Body of pancreas (tissue), 4 donors: ENCODE measurements at regions not wholly inside any gene's neighbourhood (a gene's known extent, or its start where the extent isn't known, plus 50 kb on each side); places are given as distances from the start of the nearest gene placed in this dataset.
A peak's percentile ranks its signal among the peaks of the same experiment; 100 is the strongest.

Source experiments
- ATAC-seq: fragments of 150-250 bp; one replicate; pipeline ENCODE4 v1.9.1; 2016
- DNase-seq, 4 donors: peaks; one replicate each; pipeline ENCODE4 v3.0.0-alpha.2; 2019
- H3K27ac ChIP-seq, 4 donors: fragments of 200-600 bp; sonication (generic); 1 replicate in 3 of 4; 2 replicates in 1 of 4; pipeline versions ENCODE4 v1.5.1 to v1.6.1; 2016 to 2019; ENCODE audit warnings: mild to moderate bottlenecking in 1 of 4, mixed read lengths in 1 of 4, moderate library complexity in 1 of 4
- H3K27me3 ChIP-seq, 2 donors: fragments of 200-600 bp; sonication (generic); one replicate each; pipeline ENCODE4 v1.6.0; 2016; ENCODE audit warnings: mild to moderate bottlenecking in 1 of 2
- H3K36me3 ChIP-seq, 2 donors: fragments of 200-600 bp; sonication (generic); replicated peaks in 1 of 2; 2 replicates each; pipeline ENCODE4 v1.5.1; 2016; ENCODE audit warnings: low read depth in 2 of 2; ENCODE audit not compliant: insufficient read depth in 1 of 2
- H3K4me1 ChIP-seq: fragments of 200-600 bp; sonication (generic); one replicate; pipeline ENCODE4 v1.6.0; 2016
- H3K4me3 ChIP-seq, 2 donors: fragments of 200-600 bp; sonication (generic); 1 replicate in 1 of 2; 2 replicates in 1 of 2; pipeline ENCODE4 v1.5.1; 2016 to 2019
- H3K9me3 ChIP-seq, 3 donors: fragments of 200-600 bp; sonication (generic); 1 replicate in 2 of 3; 2 replicates in 1 of 3; pipeline ENCODE4 v1.5.1; 2016
- CTCF ChIP-seq, 7 experiments: fragments of 450-650 bp in 4 of 7; fragments of 200-600 bp in 3 of 7; sonication (generic) in 3 of 7; IDR thresholded peaks; one replicate each; pipeline ENCODE4 v1.5.1; 2016 to 2019; ENCODE audit warnings: antibody characterized with exemption in 7 of 7
- POLR2A ChIP-seq, 3 donors: fragments of 450-650 bp; IDR thresholded peaks; one replicate each; pipeline ENCODE4 v1.6.1; 2016; ENCODE audit warnings: antibody characterized with exemption in 3 of 3, mild to moderate bottlenecking in 2 of 3
- WGBS, 2 donors: methylation state at CpG; one replicate each; pipeline ENCODE4 v1.1.5; 2017; 5-methylcytosine and 5-hydroxymethylcytosine counted together
- intact Hi-C: fragments of 100-400 bp; cut with DNase I; formaldehyde crosslinking; loops from one replicate; pipeline ENCODE4 v1.15.1; 2023

GRCh38 chr13:40484101-40484800 is 182.2 kb downstream of the FOXO1 start:
- no peaks in the 10 kb centered on the region for H3K27me3 ChIP-seq
- no peaks in the 10 kb centered on the region for H3K9me3 ChIP-seq
- WGBS, 2 donors, result 72 to 79% methylated on average over 14 of the region's 14 CpGs
- no peak overlapping the region for H3K4me3 ChIP-seq
- no peak overlapping the region for H3K27ac ChIP-seq
- intact Hi-C loops, result no loop called here
- DNase-seq, result no peak
- no peaks in the 10 kb centered on the region for H3K36me3 ChIP-seq
- ATAC-seq, result no peak
- no peak for TF ChIP-seq POLR2A (IDR thresholded peaks at IDR 0.05)
- no peak for TF ChIP-seq CTCF (IDR thresholded peaks at IDR 0.05)
- H3K4me1 ChIP-seq, result peaks cover 26% of the 10 kb centered on the region

- Histone ChIP-seq H3K9me3 (no peaks in the 10 kb centered on the region), H3K36me3 (no peaks in the 10 kb centered on the region), H3K27me3 (no peaks in the 10 kb centered on the region), H3K4me3 (no peak overlapping the region), H3K4me1 (peaks cover 19% of the 10 kb centered on the region), H3K27ac (no peak overlapping the region)
- 54 to 72% methylated on average over 7 of the region's 7 CpGs for WGBS, 2 donors
- intact Hi-C loops, result no loop called here
- peak; percentile 58 to 86 (median 78) for DNase-seq
- peak; percentile 66 for ATAC-seq
- TF ChIP-seq CTCF (IDR thresholded peaks at IDR 0.05) (peak in 1 of 7 experiments; percentile 22), POLR2A (IDR thresholded peaks at IDR 0.05) (no peak)
Measured at GRCh38 chr13:40484974-40485373, 181.5 kb downstream of the FOXO1 start.

- no peak for ATAC-seq
- no peak for TF ChIP-seq CTCF (IDR thresholded peaks at IDR 0.05)
- no peak for TF ChIP-seq POLR2A (IDR thresholded peaks at IDR 0.05)
- no peaks in the 10 kb centered on the region for H3K27me3 ChIP-seq
- no peaks in the 10 kb centered on the region for H3K36me3 ChIP-seq
- peaks cover 10% of the 10 kb centered on the region for H3K4me1 ChIP-seq
- intact Hi-C loops, result no loop called here
- H3K4me3 ChIP-seq, result no peak overlapping the region
- WGBS, 2 donors, result 84 to 87% methylated on average over 12 of the region's 12 CpGs
- DNase-seq, result no peak
- H3K9me3 ChIP-seq, result no peaks in the 10 kb centered on the region
- no peak overlapping the region for H3K27ac ChIP-seq
Measured at GRCh38 chr13:40485611-40486517, 180.6 kb downstream of the FOXO1 start.

GRCh38 chr13:40486518-40487163 is 179.8 kb downstream of the FOXO1 start:
- no peak overlapping the region for H3K27ac ChIP-seq
- DNase-seq, result no peak
- no peak for ATAC-seq
- WGBS, 2 donors, result 72 to 73% methylated on average over 12 of the region's 12 CpGs
- TF ChIP-seq CTCF (IDR thresholded peaks at IDR 0.05) (no peak), POLR2A (IDR thresholded peaks at IDR 0.05) (no peak)
- H3K4me1 ChIP-seq, result peaks cover 6% of the 10 kb centered on the region
- intact Hi-C loops, result no loop called here
- no peak overlapping the region for H3K4me3 ChIP-seq
- H3K9me3 ChIP-seq, result no peaks in the 10 kb centered on the region
- H3K27me3 ChIP-seq, result no peaks in the 10 kb centered on the region
- no peaks in the 10 kb centered on the region for H3K36me3 ChIP-seq
